GM19395 (cell line): ENCODE measurements at regions not wholly inside any gene's neighbourhood (a gene's known extent, or its start where the extent isn't known, plus 50 kb on each side); places are given as distances from the start of the nearest gene placed in this dataset.
"Not testable (repeated sequence)": the region's sequence is repeated elsewhere in the genome, so short reads cannot be mapped to it uniquely, and the experiment has no call there.

Experiments
- ATAC-seq: cut with Tn5 transposase; IDR thresholded peaks from one replicate; pipeline ENCODE4 v1.9.1; 2021; ENCODE audit warnings: mild to moderate bottlenecking, moderate library complexity; ENCODE audit not compliant: unreplicated experiment

DNA sequence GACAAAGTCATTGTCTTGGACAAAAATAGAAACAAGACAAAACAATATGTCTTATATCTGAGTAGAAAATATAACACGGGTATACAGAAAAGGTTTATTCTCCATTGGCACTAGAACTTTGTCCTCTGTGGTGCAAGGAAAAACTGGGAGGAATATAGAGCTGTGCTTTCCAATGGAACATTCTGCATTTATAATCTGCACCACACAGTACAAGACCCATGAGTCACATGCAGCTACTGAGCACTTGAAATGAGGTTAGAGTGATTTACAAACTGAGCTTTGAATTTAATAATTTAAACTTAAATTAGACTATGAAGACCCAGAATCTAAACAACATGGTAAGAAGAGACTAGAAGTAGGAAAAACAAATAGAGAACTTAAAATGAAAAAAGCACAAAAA, 86.1 kb downstream of the RAP2A start:
- no peak for ATAC-seq

DNA sequence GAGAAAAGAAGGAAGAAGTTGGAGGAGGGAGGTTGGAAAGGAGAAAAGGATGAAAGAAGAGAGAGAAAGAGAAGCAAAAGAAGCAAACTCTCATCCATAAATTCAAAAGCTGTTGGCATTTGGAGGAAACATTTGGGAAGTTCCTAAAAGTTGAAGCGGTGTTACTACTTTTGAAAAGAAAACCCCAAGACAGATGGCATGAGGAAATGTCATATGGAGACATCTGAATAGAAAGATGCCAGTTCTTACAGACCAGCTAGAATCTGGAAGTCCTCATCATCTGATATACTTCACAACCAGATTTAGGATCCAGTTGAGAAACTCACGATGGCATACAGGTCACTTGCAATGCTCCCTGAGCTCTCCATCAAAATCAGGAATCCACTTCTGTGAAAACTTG, 86.9 kb downstream of the RAP2A start:
- ATAC-seq, result no peak

GRCh38 chr13:97521726-97522125, 87.8 kb downstream of the RAP2A start:
- no peak for ATAC-seq

GRCh38 chr13:97522243-97522642, 88.3 kb downstream of the RAP2A start:
- no peak for ATAC-seq

- ATAC-seq, result no peak
Measured at GRCh38 chr13:97526556-97526955, 92.6 kb downstream of the RAP2A start.

DNA sequence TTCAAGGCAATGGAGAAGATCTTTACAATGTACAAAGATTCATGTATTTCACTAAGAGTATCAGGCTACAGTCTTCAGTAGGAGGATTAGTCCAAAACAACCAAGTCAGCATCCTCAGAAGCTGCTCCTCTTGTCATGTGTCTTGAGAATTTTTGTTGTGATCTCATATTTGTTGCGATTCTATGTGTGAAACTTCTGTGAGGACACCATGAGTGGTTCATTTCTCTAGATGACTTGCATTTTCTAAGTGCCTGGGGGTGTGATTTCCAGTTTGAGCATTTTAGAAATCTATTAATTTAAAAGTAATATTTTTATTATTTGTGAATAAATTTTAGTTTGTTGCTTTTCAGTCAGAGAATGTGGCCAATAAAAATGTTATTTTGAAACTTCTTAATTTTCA, 94.5 kb downstream of the RAP2A start:
- no peak for ATAC-seq

DNA sequence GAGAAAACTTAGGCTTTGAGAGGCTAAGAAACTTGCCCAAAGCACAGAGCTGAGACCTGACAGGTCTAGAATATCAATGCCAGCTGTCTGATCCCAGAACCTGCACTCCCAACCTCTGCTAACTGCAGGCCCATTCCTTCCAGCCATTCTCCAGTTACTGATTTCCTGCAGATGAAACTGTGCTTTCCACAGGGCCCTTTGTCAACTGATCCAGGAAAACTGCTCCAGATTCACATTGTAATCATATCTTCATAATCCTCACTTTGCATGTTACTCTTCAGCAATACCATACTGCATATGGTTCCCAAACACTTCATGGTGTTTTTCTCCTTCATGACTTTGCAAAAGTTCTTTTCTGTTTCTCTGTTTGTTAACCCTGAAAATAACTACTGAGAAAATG, 100.6 kb downstream of the RAP2A start:
- no peak for ATAC-seq

DNA sequence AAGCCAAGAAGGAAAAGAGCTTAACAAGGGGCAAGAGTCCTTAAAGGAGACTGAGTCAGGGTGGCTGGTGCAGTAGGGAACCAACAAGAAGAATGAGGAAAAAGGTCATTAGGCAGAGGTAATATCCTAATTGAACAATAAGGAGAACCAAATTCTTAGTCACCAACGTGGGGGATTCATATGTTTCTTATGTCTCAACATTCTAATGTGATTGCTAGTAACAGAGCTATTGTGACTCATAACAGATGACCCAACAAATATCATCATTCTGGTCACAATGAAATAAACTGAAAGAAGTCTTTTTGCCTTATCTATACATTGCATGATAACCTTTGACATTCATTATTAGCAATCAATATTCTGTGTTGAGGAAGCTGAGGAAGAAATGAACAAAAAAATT, 101.6 kb downstream of the RAP2A start:
- no peak for ATAC-seq

DNA sequence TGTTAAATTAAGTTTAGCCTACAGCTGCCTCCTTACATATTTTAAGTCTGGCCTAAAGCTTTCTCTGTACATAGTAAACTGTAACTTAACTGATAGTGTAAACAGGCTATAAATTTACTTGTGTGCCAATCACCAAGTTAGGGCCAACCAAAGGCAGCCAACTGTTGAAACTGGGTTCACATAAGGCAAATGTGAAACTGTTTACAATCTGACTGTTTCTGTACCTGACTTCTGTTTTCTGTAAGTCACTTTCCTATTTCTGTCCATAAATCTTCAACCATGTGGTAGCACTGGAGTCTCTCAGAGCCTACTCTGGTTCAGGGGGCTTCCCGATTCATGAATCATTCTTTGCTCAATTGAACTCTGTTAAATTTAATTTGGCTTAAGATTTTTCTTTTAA, 103.1 kb downstream of the RAP2A start:
- peak; percentile 74 for ATAC-seq

- no peak for ATAC-seq
Measured at GRCh38 chr13:97538203-97538602, 104.2 kb downstream of the RAP2A start.

DNA sequence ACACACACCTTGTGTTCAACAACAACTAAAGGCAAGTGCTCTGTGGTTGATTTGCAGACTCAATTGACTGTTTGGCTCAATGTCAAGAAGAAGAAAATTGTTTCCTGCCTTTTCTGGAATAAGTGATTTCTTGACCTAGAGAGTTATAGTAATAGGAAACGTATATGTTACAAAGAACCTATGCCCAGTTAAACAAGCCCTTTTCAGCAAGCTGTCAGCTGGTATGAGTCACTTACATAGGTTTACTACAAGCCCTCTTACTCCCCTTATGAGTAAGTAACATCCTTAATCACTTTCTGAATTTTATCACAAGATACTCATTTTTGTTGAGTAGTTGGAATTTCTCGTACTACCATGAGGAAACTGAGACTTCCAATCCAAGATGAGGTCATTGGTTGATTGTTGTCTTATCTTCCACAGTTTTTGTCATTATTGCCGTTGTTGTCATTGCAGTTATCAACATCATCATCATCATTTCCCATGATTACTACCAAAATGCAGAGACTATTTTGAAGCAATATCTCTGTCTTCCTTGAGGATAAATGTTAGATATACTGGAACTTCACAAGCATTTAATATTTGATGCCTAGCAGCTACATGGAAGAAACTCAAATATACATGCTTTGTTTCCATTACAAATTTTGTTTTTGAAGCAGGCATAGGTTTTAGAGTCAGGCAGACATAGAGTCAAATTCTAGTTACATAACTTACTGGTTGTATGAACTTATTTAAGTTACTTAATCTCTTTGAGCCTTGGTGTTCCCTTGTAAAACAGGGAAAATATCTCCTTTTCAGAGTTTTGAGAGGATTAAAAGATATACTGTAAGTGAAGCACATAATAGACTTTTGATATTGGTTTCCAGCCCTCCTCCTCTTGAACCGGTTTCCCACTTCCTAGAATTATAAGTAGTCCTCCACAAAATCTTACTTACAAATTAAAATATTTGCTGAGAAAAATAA, 106.0 kb downstream of the RAP2A start:
- peak; percentile 56 for ATAC-seq

GRCh38 chr13:97540696-97541095, 106.7 kb downstream of the RAP2A start:
- ATAC-seq, result no peak

DNA sequence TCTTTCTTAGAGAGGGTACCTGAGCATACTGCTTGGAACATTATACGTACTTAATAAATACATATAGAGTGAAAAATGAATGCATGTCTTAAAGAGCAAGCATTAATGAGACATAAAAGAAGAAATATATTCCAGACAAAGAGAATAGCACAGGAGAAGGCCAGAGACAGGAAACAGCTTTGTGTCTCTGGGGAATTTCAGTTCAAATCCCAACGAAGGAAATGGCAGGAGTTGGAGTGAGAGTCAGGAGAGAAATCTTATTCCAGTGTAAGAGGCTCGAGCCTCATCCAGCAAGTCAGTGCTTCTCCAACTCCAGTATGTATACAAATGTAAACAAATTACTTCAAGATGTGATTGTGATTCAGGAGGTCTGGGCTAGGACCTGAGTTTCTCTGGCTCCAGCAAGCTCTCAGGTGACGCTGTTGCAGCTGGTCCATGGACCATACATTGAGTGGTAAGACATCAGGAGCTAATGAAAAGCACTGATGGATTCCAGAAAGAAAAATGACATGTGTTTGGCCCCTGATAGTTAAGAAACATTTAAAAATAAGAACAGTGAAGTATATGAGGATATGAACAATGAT, 108.2 kb downstream of the RAP2A start:
- no peak for ATAC-seq

- no peak for ATAC-seq
Measured at GRCh38 chr13:97544031-97544765, 110.2 kb downstream of the RAP2A start.

DNA sequence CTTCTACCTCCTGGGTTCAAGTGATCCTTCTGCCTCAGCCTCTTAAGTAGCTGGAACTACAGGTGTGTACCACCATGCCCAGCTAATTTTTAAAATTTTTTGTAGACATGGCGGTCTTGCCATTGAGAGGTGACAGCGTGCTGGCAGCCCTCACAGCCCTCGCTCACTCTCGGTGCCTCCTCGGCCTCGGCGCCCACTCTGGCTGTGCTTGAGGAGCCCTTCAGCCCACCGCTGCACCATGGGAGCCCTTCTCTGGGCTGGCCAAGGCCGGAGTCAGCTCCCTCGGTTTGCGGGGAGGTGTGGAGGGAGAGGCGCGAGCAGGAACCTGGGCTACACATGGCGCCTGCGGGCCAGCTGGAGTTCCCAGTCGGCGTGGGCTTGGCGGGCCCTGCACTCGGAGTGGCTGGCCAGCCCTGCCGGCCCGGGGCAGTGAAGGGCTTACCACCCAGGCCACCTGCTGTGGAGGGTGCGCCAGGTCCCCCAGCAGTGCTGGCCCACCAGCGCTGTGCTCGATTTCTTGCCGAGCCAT, 111.1 kb downstream of the RAP2A start:
- not testable (repeated sequence) for ATAC-seq

DNA sequence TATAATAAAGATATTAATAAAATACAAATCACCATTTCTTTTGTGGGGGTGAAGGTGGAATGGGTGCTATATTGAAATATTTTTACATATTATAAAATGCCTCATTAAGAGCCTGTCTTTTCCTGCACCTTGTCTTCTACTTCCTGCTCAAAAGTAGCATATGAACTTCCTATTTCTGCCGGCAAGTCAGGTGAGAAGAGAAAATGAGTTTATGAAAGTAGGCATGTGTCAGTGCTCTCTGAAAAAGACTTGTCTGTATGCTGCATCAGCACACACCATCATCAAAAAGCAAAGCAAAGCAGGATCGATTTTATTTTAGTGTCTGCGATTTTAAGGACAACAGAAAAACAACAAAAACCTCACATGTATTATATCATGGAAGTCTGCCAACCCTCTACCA, 114.2 kb downstream of the RAP2A start:
- peak; percentile 74 for ATAC-seq

DNA sequence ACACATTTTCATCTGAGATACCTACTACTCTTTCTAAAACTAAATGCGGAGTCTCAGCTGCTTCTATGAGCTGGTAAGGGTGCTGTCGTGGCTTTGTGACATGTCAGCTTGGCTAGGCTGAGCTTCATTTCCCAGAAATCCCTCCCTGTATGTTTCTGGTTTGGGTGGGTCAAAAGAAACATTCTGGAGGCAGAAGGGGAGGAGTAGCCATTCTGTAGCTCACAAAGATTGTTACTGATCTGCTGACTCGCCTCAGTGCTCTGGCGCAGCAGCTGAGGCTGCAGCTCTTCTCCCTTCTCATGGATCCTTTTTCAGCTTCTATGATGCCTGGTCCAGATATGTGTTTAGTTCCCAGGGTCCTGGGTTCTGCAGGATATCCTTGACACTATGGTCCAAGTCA, 114.7 kb downstream of the RAP2A start:
- no peak for ATAC-seq

GRCh38 chr13:97549201-97549600, 115.2 kb downstream of the RAP2A start:
- no peak for ATAC-seq

- ATAC-seq, result no peak
Measured at GRCh38 chr13:97554496-97554895, 120.5 kb downstream of the RAP2A start.

GRCh38 chr13:97555034-97555433, 121.1 kb downstream of the RAP2A start:
- no peak for ATAC-seq

GRCh38 chr13:97559030-97559429, 125.1 kb downstream of the RAP2A start:
- ATAC-seq, result no peak
